ENCODE measurements at regions not wholly inside any gene's neighbourhood (a gene's known extent, or its start where the extent isn't known, plus 50 kb on each side); places are given as distances from the start of the nearest gene placed in this dataset.

- no peak for TF ChIP-seq EZH2 (IDR thresholded peaks at IDR 0.05; ENCODE audit: low read length)
- no peak for TF ChIP-seq CTCF (optimal IDR thresholded peaks at IDR 0.05 in 1 of 3, IDR thresholded peaks at IDR 0.05 in 1 of 3, conservative IDR thresholded peaks at IDR 0.05 in 1 of 3; ENCODE audit: extremely low read depth in 1 of 3, insufficient read depth in 2 of 3, low read length in 3 of 3)
Observed at GRCh38 chr9:126147936-126148870, 178.4 kb upstream of the MVB12B start.
